GM13977 (cell line): ENCODE measurements at regions not wholly inside any gene's neighbourhood (a gene's known extent, or its start where the extent isn't known, plus 50 kb on each side); places are given as distances from the start of the nearest gene placed in this dataset.

Experiments
- DNase-seq: peaks from one replicate; pipeline ENCODE4 v3.0.0; 2012; ENCODE audit warnings: low spot score
- CTCF ChIP-seq: IDR thresholded peaks from 2 replicates; pipeline ENCODE4 v1.5.1; 2012; ENCODE audit warnings: mild to moderate bottlenecking, control low read depth; ENCODE audit not compliant: insufficient read depth; ENCODE audit errors: extremely low read depth, missing control alignments
- in situ Hi-C: fragments of 300-500 bp; cut with MboI; formaldehyde crosslinking; loops from one replicate; pipeline ENCODE4 v1.12.0; 2022; ENCODE audit warnings: low sequenced_read_pairs, low pct_unique_long_range_greater_than_20kb, mixed read lengths, inconsistent platforms; ENCODE audit not compliant: unreplicated experiment

- in situ Hi-C loops, result no loop called here
- no peak for DNase-seq
- TF ChIP-seq CTCF, result no peak
These were observed 170.5 kb upstream of the ALKAL2 start for GRCh38 chr2:458425-458815.

GRCh38 chr2:457792-458424 lies 170.0 kb upstream of the ALKAL2 start:
- no peak for TF ChIP-seq CTCF
- DNase-seq, result no peak
- in situ Hi-C loops, result no loop called here

GRCh38 chr2:457262-457661 lies 169.4 kb upstream of the ALKAL2 start:
- TF ChIP-seq CTCF, result no peak
- in situ Hi-C loops, result no loop called here
- no peak for DNase-seq

- no peak for TF ChIP-seq CTCF
- in situ Hi-C loops, result no loop called here
- no peak for DNase-seq
These were observed 168.0 kb upstream of the ALKAL2 start for GRCh38 chr2:455913-456312.

- DNase-seq, result no peak
- no peak for TF ChIP-seq CTCF
- in situ Hi-C loops, result no loop called here
These were observed 167.3 kb upstream of the ALKAL2 start for GRCh38 chr2:455015-455705.

GRCh38 chr2:453132-453531 lies 165.2 kb upstream of the ALKAL2 start:
- no peak for DNase-seq
- in situ Hi-C loops, result no loop called here
- TF ChIP-seq CTCF, result no peak
